ENCODE measurements at regions not wholly inside any gene's neighbourhood (a gene's known extent, or its start where the extent isn't known, plus 50 kb on each side); places are given as distances from the start of the nearest gene placed in this dataset.

DNA sequence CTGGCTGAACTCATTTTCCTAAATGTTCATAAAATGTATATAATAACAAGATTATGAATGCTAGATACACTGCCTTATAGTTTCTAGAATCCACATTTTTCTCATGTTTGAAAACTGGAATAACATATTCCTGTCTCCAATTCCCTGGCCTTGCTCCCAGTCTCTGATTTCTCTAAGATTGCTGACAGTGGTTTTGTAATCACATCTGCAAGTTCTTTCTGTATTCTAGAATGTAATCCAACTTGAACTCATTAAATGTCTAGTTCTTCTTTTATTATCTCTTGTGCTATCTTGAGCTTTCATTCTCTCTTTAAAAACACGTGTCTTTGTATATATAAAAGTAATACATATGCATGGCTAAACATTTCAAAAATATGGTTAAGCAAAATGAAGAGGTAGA is 215.2 kb upstream of the ADAMTS9 start:
- TF ChIP-seq POLR2A (IDR thresholded peaks at IDR 0.05; ENCODE audit: low read length): no peak
- no peak for TF ChIP-seq GATA1 (IDR thresholded peaks at IDR 0.05; ENCODE audit: low read depth, low read length)
